Type B pancreatic cell (in vitro differentiated cells): ENCODE measurements at regions not wholly inside any gene's neighbourhood (a gene's known extent, or its start where the extent isn't known, plus 50 kb on each side); places are given as distances from the start of the nearest gene placed in this dataset.

Experiments used
- DNase-seq: peaks from one replicate; pipeline ENCODE4 v3.0.0; 2021; ENCODE audit warnings: mixed read lengths; ENCODE audit not compliant: unreplicated experiment; ENCODE audit errors: extremely low spot score
- H3K27ac Mint-ChIP-seq: 2 replicates; pipeline ENCODE4 v1.8.0; 2021; ENCODE audit warnings: mild to moderate bottlenecking, mixed read lengths
- H3K27me3 Mint-ChIP-seq: 2 replicates; pipeline ENCODE4 v1.8.0; 2021; ENCODE audit warnings: mixed read lengths
- H3K36me3 Mint-ChIP-seq: 2 replicates; pipeline ENCODE4 v1.8.0; 2021; ENCODE audit warnings: mixed read lengths
- H3K4me1 Mint-ChIP-seq: one replicate; pipeline ENCODE4 v1.8.0; 2021; ENCODE audit warnings: mixed read lengths; ENCODE audit not compliant: unreplicated experiment
- H3K4me3 Mint-ChIP-seq: 2 replicates; pipeline ENCODE4 v1.8.0; 2021; ENCODE audit warnings: mild to moderate bottlenecking, mixed read lengths
- H3K9me3 Mint-ChIP-seq: 2 replicates; pipeline ENCODE4 v1.8.0; 2021; ENCODE audit warnings: mixed read lengths
- CTCF ChIP-seq: fragments of 200-600 bp; sonication (generic); conservative IDR thresholded peaks from 2 replicates; pipeline ENCODE4 v1.5.0; 2021; ENCODE audit warnings: antibody characterized with exemption, mild to moderate bottlenecking

GRCh38 chr10:131477457-131478121 lies 166.1 kb upstream of the TCERG1L start:
- H3K4me3 Mint-ChIP-seq: peak overlapping the region; percentile 5
- H3K9me3 Mint-ChIP-seq: no peaks in the 10 kb centered on the region
- peak; percentile 26 for TF ChIP-seq CTCF
- H3K27me3 Mint-ChIP-seq: peaks cover 17% of the 10 kb centered on the region
- H3K27ac Mint-ChIP-seq: no peak overlapping the region
- DNase-seq: no peak
- H3K4me1 Mint-ChIP-seq: peaks cover 5% of the 10 kb centered on the region
- H3K36me3 Mint-ChIP-seq: no peaks in the 10 kb centered on the region

- Mint-ChIP-seq H3K4me1 (peaks cover 5% of the 10 kb centered on the region), H3K4me3 (no peak overlapping the region), H3K27ac (no peak overlapping the region), H3K36me3 (no peaks in the 10 kb centered on the region), H3K9me3 (no peaks in the 10 kb centered on the region), H3K27me3 (peaks cover 17% of the 10 kb centered on the region)
- no peak for DNase-seq
- TF ChIP-seq CTCF: no peak
Measured at GRCh38 chr10:131478377-131478989, 167.0 kb upstream of the TCERG1L start.

- peaks cover 5% of the 10 kb centered on the region for H3K4me1 Mint-ChIP-seq
- no peak for TF ChIP-seq CTCF
- H3K36me3 Mint-ChIP-seq: no peaks in the 10 kb centered on the region
- H3K27ac Mint-ChIP-seq: no peak overlapping the region
- no peak for DNase-seq
- H3K9me3 Mint-ChIP-seq: no peaks in the 10 kb centered on the region
- peaks cover 17% of the 10 kb centered on the region for H3K27me3 Mint-ChIP-seq
- H3K4me3 Mint-ChIP-seq: no peak overlapping the region
Measured at GRCh38 chr10:131480066-131480465, 168.5 kb upstream of the TCERG1L start.

GRCh38 chr10:131480861-131481260 lies 169.3 kb upstream of the TCERG1L start:
- Mint-ChIP-seq H3K36me3 (no peaks in the 10 kb centered on the region), H3K27ac (no peak overlapping the region), H3K27me3 (peaks cover 17% of the 10 kb centered on the region), H3K4me1 (peaks cover 5% of the 10 kb centered on the region), H3K4me3 (no peak overlapping the region), H3K9me3 (no peaks in the 10 kb centered on the region)
- DNase-seq: no peak
- TF ChIP-seq CTCF: no peak

- no peak for DNase-seq
- no peaks in the 10 kb centered on the region for H3K4me1 Mint-ChIP-seq
- H3K4me3 Mint-ChIP-seq: no peak overlapping the region
- H3K36me3 Mint-ChIP-seq: no peaks in the 10 kb centered on the region
- peaks cover 5% of the 10 kb centered on the region for H3K27me3 Mint-ChIP-seq
- H3K27ac Mint-ChIP-seq: no peak overlapping the region
- TF ChIP-seq CTCF: no peak
- H3K9me3 Mint-ChIP-seq: no peaks in the 10 kb centered on the region
Measured at GRCh38 chr10:131485732-131486131, 174.2 kb upstream of the TCERG1L start.
